GM19328 (cell line): ENCODE measurements at regions not wholly inside any gene's neighbourhood (a gene's known extent, or its start where the extent isn't known, plus 50 kb on each side); places are given as distances from the start of the nearest gene placed in this dataset.
A peak's percentile ranks its signal among the peaks of the same experiment; 100 is the strongest.
"Not testable (repeated sequence)": the region's sequence is repeated elsewhere in the genome, so short reads cannot be mapped to it uniquely, and the experiment has no call there.

ENCODE experiments used
- ATAC-seq: cut with Tn5 transposase; IDR thresholded peaks from one replicate; pipeline ENCODE4 v1.9.1; 2021; ENCODE audit warnings: mild to moderate bottlenecking, moderate library complexity; ENCODE audit not compliant: unreplicated experiment

GRCh38 chr6:119444642-119445557 lies 95.3 kb upstream of the MAN1A1 start:
- ATAC-seq, result peak; percentile 49

GRCh38 chr6:119443993-119444641 lies 94.6 kb upstream of the MAN1A1 start:
- no peak for ATAC-seq

- peak; percentile 34 for ATAC-seq
Observed at GRCh38 chr6:119442776-119443184, 93.2 kb upstream of the MAN1A1 start.

GRCh38 chr6:119440953-119441352 lies 91.4 kb upstream of the MAN1A1 start:
- ATAC-seq, result no peak

GRCh38 chr6:119436583-119436982 lies 87.0 kb upstream of the MAN1A1 start:
- ATAC-seq, result no peak

GRCh38 chr6:119431799-119432198 lies 82.2 kb upstream of the MAN1A1 start:
- no peak for ATAC-seq

GRCh38 chr6:119430805-119431204 lies 81.2 kb upstream of the MAN1A1 start:
- no peak for ATAC-seq

- ATAC-seq, result no peak
Observed at GRCh38 chr6:119428633-119429032, 79.1 kb upstream of the MAN1A1 start.

- ATAC-seq, result no peak
Observed at GRCh38 chr6:119426619-119427018, 77.1 kb upstream of the MAN1A1 start.

- no peak for ATAC-seq
Observed at GRCh38 chr6:119423996-119424395, 74.4 kb upstream of the MAN1A1 start.

GRCh38 chr6:119418084-119418483 lies 68.5 kb upstream of the MAN1A1 start:
- not testable (repeated sequence) for ATAC-seq

GRCh38 chr6:119407156-119407555 lies 57.6 kb upstream of the MAN1A1 start:
- ATAC-seq, result no peak

GRCh38 chr6:119405114-119405513 lies 55.6 kb upstream of the MAN1A1 start:
- not testable (repeated sequence) for ATAC-seq
